GM21737 (cell line): ENCODE measurements at regions not wholly inside any gene's neighbourhood (a gene's known extent, or its start where the extent isn't known, plus 50 kb on each side); places are given as distances from the start of the nearest gene placed in this dataset.
"Not testable (repeated sequence)": the region's sequence is repeated elsewhere in the genome, so short reads cannot be mapped to it uniquely, and the experiment has no call there.

Experiments
- ATAC-seq: cut with Tn5 transposase; IDR thresholded peaks from one replicate; pipeline ENCODE4 v1.9.1; 2021; ENCODE audit warnings: mild to moderate bottlenecking, moderate library complexity; ENCODE audit not compliant: unreplicated experiment

DNA sequence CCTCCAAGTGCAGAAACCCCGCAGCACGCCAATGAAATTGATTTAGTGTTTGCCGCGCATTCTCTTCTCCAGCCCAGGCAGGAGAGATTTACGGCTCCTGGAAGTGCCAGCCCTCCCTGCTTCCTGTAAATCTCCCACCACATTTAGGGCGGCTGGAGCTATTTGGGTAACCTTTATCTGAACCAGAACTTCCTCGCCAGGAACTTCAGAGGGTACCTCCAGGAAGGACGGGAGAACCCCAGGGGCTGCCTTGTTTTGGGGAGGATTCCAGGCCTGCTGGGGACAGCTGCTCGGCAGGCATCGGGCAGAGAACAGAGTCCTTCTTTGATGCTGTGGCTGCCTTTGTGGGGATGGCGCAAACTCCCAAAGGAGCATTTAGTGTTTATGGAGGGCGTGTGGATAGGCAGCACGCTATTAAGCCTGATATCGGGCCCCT is 122.0 kb upstream of the MYCN start:
- ATAC-seq: no peak

DNA sequence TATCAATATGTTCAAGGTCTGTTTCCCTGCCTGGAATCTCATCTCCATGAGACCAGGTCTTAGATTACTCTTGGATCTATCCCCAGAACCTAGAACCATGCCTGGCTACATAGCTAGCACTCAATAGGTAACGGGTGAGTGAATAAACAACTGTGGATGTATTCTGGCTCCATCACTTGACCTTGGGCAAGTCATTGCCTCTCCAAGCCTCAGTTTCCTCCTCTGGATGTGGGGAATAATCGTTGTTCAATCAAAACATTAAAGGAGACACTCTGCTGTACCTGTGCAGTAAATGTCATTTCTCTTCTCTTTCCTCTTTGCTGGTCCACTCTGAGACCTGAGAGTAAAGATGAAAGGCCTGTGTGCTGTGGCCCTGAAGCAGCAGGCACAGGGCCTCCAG is 121.5 kb upstream of the MYCN start:
- no peak for ATAC-seq

DNA sequence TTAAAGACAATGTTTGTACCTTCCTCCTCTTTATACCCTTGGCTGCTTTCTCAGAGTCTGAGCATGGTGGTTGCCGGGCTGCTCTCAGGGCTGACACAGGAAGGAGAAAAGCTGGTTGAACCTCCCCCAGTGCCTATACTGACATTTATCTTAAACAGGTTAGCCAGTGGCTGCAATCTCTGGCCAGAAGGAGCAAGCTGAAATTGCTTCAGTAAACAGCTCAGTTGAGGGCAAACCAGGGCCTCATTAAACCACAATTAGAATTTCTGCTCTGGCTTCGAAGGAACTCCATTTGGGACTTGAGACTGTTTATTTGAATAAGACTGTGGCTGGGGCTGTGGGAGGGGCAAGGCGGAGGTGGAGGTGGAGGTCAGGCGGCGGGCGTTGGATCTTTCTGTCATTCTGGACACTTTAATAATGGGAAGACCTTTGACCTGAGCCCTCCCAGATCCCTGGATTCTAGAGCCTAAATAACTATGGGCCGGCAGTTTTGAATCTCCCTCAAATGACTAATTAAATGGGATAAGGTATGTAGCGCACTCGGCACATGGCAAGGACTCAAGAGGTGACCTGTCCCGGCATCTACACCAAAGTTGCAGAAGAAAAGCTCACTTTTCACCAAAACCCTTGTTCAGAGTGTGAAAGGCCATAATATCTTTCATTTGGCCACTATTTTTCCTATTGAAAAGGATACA is 120.6 kb upstream of the MYCN start:
- ATAC-seq: no peak

DNA sequence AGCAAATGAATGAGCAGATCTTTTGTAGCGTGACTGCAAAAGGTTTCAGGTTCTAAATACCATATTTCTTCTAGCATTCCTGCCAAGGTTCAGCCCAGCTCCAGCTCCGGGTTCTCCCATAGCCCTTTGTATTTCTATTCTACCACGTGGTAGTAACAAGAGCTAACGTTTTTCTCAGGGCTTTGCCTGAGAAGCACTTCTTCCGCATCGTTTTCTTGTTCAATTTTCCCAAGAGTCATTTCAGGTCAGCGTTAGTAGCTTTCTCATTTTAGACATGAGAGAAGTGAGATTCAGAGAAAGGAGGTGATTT is 120.1 kb upstream of the MYCN start:
- ATAC-seq: no peak

DNA sequence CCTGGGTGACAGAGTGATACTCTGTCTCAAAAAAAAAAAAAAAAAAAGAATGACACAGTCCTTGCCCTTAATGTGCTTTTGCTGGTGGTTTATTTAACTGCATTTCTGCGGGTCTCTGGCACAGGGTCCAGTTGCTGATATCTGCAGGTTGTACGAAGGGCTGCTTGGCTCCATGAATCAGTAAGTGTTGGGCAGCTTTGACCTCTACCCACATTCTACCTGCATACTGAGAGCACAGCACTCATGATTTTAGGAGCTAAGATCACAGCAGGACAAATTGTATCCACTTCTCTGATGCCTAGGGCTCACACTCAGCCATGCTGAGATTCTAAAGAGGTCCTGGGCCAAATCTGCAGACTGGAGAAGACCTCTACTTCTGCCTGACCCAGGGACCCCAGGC is 119.4 kb upstream of the MYCN start:
- ATAC-seq: no peak

DNA sequence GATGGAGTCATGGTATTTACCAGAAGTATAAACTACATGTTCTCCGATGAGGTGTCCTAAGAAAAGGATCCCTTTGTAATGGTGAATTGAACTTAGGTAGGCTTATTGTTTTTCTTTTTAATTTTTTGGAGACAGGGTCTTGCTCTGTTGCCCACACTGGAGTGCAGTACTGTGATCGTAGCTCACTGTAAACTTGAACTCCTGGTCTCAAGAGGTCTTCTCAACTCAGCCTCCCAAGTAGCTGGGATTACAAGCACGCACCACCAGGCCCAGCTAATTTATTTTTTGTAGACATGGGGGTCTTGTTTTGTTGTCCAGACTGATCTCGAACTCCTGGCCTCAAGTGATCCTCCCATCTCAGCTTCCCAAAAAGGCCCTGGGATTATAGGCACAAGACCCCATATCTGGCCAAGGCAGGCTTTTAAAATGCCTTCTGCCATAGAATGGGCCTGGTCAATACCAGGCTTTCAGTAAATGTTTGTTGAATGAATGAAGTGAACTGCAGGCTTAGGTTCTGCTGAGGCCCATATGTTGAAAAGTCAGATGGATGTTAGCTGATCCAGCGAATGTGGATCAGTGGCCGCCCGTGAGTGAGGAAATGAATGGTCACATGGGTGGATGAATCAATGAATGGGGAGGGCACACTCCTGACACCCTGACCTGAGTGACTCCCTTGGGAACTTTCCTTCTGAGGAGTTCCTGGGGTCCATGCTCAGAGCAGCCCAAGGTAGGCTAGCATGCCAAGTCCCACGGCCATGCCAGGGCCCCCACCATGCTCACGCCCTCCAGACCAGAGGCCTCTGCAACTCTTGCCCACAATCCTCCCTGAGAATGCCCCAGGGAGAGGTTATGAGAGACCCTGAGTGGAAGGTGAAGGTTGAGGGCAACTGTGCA is 118.0 kb upstream of the MYCN start:
- ATAC-seq: no peak

DNA sequence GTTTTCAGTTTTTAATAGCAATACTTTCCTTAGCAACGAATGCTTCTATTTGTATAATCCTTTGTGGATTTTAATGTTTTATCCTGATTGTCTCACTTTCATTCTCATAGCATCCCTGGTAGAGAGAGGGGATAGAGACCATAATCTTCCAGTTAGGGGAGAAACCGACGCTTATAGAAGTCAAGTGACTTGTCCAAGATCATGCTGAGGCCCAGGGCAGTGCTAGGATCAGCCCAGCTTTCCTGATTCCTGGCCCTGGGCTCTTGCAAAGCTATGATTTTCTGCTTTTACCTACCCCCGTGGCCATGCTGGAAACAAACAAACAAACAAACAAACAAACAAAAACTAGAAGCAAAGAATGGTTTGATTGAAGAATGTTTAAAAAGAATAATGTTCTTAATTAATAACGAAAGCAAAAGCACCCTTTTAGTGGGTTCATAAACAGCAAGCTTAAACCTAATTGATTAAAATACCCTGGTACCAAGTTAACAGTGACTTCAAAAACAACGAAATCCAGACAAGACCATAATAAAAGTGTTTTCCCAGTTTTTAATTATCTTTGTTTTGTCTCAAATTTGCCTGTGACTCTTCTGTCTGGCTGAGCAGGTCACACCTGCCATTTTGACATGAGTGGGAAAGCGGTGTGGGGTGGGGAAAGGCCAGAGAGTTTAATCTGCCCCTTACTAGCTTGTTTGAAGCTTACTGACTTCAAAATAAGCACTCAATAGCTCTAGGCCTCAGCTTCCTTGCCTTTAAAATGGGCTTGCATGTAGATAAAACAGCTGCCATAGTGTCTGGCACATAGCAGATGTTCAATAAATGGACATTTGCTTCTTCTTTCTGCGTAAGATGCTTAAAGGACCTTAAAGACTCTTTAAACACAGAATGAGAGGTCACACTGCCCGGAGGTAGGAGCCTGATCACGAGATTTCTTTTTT is 116.6 kb upstream of the MYCN start:
- ATAC-seq: no peak

DNA sequence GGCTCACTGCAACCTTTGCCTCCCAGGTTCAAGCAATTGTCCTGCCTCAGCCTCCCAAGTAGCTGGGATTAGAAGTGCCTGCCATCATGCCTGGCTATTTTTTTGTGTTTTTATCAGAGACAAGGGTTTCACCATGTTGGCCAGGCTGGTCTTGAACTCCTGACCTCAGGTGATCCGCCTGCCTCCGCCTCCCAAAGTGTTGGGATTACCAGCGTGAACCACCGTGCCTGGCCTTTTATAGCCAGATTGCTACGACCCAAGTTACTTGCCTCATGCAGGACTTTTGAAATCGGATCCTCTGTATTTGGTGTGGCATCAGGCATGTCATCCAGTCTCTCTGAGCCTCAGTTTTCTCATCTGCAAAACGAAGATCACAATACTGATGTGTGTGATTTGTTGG is 115.9 kb upstream of the MYCN start:
- not testable (repeated sequence) for ATAC-seq

DNA sequence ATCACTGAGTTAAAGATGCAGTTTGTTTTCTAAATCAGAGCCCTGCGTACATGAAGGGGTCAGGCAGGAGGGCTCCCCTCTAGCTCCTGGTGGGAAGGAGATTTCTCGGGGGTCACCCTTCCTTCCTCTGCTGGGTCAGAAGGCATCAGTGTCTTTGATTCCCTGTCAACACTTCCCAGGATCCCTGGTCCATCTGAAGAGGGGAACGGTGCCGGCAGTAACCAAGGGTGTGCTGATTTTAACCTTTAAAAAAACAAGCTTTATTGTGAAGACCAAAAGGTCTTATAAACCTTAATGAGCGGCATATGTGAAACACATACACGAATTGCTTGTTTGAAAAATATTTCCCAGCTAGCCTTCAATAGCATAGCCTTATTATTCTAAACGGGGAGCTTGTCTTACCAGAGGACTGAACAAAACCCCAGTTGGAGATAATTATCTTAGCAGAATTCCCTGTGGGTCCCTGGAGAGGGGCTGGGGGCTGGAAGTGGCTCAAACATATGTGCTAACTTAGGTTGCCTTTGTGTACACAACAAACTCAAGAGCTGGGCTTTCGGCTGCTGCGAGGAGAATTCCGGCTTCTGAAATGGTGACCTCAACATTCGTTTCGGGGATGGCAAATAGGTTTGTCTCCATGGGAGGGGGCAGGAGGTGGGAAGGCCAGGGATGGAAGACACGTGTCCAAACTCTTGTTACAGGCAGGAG is 114.9 kb upstream of the MYCN start:
- no peak for ATAC-seq

DNA sequence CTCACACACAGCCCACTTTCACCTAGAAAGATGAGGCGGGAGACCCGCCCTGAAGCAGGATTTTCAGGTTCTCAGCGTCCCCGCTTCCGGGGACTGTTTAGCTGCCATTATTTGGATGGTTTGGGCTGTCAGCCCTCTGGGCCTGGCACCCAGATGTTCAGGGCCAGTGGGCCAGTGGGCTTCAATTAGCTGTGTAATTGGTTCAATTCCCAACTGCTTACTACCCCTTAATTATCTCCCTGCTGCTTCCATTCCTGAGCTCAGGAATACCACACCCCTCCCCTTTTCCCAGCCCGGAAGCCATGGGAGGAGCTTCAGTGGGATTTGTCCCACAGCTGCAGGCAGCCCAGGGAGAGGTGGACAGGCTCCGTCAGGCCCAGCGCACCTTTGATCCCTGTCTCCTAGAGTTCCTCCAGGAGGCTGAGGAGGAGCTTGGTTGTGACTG is 114.1 kb upstream of the MYCN start:
- ATAC-seq: no peak

DNA sequence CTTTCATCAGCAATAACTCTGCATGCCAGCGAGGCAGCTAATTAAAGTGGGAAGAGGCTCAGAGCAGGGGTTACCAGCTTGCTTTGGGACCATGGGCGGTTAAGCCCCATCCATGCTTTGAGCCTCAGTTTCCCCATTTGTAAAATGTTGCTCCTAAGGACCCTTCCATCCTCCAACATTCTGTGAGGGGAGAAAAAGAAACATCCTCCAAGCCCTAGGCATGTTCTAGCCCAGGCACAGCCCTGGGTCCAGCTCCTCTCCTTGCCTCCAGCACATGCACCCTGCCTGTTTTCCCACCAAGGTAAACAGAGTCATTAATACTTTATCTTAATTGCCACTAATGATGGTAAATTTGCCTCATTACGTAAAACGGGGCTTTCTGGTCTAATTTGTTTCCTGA is 113.3 kb upstream of the MYCN start:
- ATAC-seq: no peak

DNA sequence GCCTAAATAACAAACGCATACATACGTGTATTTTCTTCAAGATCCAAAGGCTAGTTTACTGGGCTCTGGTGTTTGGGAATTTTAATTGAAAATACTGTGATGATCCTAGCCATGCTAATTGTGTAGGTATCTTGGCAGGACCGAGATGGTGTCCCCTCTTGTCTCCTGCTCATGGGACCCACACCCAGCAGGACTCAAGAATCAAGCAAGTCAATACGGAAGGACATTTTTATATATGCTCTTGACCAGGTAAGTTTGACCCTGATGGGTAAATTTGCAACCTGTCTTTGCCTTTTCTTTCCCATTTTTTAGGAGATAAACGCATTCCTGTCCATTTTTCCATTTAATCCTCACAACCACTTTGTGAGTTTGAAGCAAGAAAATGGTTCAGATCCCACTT is 111.8 kb upstream of the MYCN start:
- ATAC-seq: no peak

DNA sequence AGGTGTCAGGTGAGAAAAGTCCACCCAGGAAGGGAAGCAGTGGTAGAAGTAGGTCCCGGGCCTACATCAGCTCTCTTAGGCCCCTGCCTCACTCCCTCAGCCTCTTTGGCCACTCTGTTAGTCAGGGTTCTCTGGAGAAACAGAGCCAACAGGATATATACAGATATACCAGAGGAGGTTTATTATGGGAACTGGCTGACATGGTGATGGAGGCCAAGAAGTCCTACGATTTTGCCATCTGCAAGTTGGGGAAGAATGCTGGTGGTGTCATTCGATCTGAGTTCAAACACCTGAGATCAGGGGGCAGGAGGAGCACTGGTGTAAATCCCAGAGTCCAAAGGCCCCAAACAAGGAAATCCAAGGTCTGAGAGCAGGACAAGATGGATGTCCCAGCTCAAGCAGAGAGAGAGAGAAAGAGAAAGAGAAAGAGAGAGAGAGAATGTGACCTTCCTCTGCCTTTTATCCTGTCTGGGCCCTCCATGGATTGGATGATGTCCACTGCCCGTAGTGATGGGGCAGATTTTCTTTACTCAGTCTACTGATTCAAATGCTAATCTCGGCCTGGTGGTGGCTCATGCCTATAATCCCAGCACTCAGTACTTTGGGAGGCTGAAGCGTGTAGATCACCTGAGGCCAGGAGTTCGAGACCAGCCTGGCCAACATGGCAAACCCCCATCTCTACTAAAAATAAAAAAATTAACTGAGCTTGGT is 111.1 kb upstream of the MYCN start:
- ATAC-seq: no peak

DNA sequence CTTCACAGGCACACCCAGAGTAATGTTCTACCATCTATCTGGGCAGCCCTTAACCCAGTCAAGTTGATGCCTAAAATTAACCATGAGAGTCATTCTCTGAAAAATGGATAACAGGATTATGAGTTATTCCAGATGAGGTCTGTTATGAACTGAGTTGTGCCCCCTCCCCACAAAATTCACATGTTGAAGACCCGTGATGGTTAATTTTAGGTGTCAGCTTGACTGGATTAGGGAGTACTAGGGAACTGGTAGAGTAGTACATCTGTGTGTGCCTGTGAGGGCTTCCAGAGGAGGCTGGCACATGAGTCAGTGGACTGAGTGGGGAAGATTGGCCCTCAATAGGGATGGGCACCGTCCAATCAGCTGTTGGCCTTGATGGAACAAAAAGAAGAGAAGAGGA is 110.4 kb upstream of the MYCN start:
- no peak for ATAC-seq

DNA sequence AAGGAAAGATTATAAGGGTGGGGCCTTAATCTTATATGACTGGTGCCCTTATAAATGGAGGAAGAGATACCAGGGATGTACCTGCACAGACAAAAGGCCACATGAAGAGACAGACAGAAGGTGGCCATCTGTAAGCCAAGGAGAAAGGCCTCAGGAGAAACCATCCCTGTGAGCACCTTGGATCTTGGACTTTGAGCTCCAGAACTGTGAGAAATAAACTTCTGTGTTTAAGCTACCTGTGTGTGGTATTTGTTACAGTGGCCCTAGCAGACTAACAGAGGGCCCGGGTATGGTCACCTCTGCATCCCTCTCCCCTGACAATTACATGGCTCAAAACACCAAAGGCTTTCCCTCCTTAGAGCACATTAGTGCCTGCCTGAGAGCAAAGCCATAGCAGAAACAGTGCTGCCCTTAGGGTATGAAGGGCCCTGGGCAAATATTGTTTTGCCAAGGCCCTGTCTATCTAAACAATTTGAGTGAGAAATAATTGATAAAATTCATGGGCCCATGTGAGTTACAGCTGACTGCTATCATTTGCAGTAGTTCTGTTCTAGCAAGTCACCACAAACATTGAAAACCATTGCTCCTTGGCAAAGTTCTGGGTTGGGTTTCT is 109.3 kb upstream of the MYCN start:
- ATAC-seq: no peak

DNA sequence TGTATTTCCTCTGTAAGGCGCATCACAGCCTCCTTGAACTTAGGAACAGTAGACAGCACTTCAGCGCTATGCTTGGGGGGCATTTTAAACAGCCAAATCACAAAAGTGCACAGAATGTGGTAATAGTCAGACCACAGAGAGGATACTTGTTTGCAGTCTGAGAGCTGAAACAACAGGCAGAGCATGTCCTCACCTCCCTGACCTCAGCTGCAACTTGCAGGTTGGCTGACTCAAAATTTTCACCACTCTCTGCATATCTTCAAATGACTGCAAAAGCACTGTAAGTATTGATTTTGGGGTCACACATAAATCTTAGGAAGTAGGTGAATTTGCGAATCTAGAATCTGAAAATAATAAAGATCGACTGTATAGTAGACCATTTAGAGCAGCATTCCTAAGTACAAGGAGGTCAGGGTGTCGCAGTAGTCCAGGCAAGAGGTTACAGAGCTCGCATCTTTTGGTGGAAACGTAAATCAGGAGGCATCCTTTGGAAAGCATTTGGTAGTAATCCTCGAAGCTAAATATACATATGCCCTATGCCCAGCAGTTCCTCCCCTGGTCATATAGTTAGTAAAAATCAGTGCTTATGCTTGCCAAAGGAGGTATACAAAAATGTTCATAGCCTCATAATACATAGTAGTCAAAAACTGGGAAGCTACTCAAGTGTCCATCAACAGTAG is 108.2 kb upstream of the MYCN start:
- no peak for ATAC-seq

DNA sequence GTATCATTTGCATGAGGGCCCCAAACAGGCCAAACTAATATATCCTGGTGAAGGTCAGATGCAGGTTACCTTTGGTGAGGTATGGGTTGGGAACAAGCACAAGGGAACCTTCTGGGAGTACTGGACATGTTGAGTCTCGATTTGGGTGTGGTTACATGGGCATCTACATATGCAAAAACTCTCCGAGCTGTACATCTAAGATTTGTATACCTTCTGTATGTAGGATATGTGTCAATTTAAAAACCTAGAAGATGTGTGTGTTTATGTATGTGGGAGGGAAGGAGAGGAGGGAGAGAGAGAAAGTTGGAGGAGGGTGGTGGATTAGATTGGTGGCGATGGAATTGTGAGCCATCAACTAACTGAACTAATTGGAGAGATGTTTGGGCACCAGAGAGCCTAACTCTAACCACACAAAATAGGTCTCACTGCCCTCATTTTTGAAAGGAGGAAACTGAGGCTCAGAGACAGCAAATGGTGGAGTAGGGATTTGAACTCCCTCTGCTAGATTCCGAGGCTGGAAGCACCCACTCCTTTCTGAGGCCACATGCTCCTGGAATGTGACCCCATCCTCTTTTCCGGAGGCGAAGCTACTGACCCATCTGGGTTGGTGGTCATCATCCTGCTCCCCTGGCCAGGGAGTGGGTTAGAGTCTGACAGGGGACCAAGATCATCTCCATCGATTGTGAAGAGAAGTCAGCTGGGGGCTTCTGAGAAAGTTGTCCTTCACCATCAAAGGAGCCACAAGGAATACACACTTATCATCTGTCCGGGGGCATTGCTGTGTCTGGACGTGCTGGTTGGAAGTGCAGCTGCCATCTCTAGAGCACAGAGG is 107.3 kb upstream of the MYCN start:
- ATAC-seq: no peak

DNA sequence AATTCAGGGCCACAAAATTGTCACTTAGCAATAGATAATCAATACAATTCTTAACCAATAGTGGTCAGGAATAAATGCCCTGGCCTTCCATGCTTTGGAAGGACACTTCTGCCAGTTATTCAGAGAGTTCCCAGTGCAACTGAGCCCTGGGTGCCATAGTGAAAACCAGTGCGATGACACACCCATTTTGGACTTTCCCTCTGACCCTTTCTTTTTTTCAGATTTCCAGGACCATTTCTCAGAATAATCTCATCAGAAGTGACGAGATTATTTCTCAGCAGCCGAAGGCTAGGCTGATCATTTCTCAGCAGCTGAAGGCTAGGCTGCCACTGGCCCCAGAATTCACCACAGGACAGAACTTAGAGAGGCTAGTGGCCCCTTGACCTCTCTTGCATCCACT is 106.6 kb upstream of the MYCN start:
- no peak for ATAC-seq
